ENCODE measurements at regions not wholly inside any gene's neighbourhood (a gene's known extent, or its start where the extent isn't known, plus 50 kb on each side); places are given as distances from the start of the nearest gene placed in this dataset.
"Not testable (repeated sequence)": the region's sequence is repeated elsewhere in the genome, so short reads cannot be mapped to it uniquely, and the experiment has no call there.

GRCh38 chr13:34376483-34376882 is 558.5 kb downstream of the RFC3 start:
- DNase-seq, result no peak

DNA sequence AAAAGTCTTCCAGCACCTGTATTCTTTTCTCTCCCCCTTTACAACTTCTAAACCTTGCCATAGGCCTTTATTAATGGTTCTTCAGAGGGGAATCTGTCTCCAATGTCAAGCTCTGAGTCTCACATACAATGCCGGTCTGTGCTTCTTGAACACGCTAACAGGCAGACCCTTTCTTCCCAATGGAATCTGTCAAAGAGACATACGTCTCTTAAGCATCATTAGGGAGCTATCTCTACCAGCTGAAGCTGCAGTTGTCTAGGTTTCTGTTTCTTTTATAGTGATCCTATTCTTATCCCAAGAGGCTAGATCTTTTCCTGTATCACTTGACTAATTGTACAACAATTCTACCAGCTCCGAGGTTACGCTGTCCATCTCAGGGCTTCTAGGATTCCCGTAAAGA is 560.8 kb upstream of the NBEA start:
- DNase-seq, result no peak

- DNase-seq, result no peak
These were observed 558.3 kb upstream of the NBEA start for GRCh38 chr13:34383728-34384127.

DNA sequence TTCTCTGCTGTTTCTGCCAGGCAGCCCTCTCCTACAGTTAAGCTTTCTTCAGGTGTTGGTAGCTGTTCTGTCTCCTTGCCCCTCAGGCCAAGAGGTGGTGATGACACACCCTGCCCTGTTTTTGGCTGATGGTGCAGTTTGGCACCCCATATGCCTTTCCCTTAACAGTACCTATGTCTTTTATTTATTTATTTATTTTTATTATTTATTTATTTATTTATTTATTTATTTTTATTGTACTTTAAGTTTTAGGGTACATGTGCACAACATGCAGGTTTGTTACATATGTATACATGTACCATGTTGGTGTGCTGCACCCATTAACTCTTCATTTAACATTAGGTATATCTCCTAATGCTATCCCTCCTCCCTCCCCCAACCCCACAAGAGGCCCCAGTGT is 555.8 kb upstream of the NBEA start:
- DNase-seq, result not testable (repeated sequence)

DNA sequence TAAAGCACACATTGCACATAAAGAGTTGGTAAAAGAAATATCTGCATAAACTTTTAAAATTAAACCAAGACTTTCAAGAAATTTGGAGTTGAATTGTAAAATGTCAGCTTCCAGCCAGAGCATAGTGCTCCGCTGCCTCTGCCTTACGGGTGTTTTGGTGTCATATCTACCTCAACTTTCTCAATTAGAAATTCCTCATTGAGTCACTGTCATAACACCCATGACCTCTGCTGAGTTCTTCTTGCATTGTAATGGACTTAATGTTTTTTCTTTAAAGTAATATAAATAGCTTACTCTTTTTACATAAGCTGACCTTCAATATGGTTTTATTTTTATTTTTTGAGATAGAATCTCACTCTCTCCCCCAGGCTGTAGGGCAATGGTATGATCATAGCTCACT is 551.0 kb upstream of the NBEA start:
- DNase-seq, result no peak

DNA sequence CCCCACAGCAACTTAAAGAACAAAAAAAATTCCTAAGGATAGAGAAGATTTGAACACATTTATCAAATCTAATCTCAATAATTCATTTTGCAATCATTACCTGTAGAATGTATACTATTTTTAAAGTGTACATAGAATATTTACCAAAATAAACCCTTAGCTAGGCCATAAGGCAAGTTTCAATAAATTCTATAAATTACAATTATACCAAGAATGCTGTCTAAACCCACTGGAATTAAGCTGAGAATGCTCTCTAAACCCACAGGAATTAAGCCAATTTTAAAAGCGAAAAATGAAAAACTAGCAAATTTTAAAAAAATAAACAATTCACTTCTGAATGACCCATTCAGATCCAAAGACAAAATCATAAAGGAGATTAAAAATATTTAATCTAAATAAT is 540.4 kb upstream of the NBEA start:
- no peak for DNase-seq

GRCh38 chr13:34405410-34406181 is 536.5 kb upstream of the NBEA start:
- no peak for DNase-seq

DNA sequence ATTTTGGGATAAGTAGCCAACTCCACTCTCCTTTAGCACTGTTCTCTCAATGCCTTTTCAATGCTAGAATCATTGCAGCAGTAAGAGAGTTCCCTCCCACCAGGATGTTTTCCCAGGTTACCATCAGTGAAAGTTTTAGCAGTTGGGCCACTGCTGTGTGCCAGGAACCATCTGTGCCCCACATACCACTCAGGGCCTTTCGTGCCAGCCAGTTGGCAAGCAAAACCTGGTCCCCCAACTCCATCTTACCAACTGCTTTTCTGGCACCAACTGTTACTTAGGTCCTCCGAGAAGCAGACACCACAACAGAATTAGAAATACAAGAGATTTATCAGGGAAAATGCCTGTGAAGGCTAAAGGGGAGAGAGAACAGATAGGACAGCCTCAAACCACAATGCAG is 533.4 kb upstream of the NBEA start:
- DNase-seq, result no peak

DNA sequence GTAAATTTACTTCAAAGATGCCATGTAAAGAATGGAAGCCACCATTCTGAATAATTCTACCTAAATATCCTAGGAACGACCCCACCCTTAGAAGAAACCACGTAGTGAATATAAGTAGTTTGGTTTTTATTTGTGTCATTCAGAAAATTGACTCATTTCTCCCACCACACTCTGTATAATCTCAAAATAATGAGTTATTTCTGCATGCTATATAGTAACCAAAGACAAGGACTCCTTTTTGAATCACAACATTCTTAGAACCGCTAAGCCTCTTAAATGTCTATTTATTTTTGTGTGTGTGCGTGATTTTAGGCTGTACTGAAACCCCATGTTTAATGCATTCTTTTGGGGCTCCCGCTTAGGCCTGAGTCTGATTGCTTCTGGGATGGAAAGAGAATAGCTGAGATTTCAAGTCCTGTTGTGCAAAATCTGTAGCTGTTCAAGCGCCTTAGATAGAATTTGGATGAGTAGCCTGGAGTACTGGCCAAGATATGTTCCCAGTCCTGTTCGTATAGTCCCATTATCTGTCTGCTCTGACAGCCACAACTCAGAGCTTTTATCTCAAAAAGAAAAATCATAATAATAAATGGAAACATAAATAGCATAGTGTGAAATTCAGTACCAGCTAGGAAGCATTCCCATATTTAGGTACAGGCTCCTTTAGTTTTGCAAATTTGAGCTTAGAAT is 532.4 kb upstream of the NBEA start:
- DNase-seq, result no peak

DNA sequence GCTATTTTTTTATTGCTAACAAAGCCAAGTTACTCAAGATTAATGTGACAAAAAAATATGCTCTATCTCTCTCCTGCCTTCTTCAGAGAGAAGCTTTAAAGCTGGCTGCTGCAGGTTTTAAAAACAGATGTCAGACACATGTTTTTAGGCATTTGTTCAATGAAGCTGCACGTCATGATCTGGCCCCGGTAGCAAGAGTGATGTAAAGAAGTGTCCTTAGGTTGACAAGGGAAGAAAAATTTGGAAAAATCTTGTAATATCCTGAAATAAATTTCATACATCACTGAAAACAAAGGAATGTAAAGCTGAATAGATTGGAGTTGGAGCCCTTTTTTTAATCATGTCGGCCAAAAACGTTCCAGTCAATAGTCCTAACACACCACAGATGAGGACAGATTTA is 531.4 kb upstream of the NBEA start:
- DNase-seq, result no peak

GRCh38 chr13:34411177-34411576 is 530.9 kb upstream of the NBEA start:
- DNase-seq, result no peak

DNA sequence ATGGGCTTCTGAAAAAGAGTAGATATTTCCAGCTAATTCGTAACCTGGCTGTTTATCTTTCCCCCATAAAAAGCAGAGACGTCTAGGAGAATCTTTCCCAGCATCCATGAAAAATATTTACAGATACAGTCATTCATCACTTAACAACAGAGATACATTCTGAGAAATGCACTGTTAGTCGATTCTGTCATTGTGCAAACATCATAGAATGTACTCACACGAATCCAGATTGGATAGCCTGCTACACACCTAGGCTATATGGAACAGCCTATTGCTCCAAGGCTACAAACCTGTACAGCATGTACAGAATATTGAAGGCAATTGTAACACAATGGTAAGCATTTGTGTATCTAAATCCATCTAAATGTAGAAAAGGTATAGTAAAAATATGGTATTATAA is 530.2 kb upstream of the NBEA start:
- DNase-seq, result no peak

GRCh38 chr13:34412295-34412694 is 529.8 kb upstream of the NBEA start:
- no peak for DNase-seq

- no peak for DNase-seq
These were observed 529.2 kb upstream of the NBEA start for GRCh38 chr13:34412817-34413375.

GRCh38 chr13:34413538-34414210 is 528.4 kb upstream of the NBEA start:
- no peak for DNase-seq

DNA sequence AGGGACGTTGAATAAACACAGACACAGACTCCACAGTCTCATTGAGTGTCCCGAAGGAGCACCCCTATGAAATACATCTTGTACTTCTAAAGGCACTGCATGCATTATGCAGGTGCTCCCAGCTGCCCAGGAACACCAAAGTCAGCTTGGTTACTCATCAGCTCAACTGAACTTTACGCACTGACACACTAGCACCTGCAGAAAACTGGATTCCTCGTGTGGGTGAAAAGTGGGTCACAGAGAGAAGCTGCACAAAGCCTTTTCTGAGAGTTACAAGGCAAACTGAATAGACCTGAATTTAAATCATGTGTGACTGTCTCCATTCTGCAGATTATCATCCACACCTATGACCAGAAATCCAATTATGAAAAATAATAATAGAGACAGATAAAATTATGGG is 527.5 kb upstream of the NBEA start:
- DNase-seq, result no peak

DNA sequence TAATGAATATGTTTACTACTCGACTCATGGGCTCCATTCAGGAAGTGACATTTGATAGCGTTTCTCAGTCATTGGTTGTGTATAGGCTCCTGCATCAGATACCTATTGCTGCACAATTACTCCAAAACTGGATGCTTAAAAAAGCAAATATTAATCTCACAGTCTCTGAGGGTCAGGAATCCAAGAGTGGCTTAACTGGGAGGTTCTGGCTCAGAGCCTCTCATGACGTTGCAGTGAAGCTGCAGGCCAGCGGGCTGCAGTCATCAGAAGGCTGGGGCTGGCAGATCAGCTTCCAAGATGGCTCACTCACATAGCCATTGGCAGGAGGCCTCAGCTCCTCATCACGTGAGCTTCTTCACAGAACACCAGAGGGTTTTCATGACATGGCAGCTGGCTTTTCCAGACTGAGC is 525.1 kb upstream of the NBEA start:
- no peak for DNase-seq

- DNase-seq, result no peak
These were observed 524.2 kb upstream of the NBEA start for GRCh38 chr13:34417896-34418295.

DNA sequence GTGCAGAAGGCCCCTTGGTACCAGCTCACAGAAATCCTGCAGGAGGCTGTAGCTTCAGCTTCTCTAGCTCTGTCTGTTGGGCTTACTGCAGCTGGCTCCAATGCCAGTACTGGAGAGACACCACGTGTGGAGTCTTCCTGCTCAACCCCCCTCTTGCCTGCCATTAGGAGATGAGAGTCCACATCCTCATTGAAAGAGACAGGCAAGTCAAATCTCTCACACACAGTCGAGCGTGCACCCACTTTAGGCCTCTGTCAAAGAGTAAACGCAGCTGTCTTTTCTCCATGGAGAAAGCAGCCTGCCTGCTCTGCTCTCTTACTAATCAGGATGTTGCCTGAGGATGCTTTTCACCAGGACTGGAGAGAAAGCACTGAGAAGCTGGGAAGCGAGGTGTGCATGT is 523.0 kb upstream of the NBEA start:
- DNase-seq, result no peak

GRCh38 chr13:34419755-34420154 is 522.3 kb upstream of the NBEA start:
- no peak for DNase-seq

DNA sequence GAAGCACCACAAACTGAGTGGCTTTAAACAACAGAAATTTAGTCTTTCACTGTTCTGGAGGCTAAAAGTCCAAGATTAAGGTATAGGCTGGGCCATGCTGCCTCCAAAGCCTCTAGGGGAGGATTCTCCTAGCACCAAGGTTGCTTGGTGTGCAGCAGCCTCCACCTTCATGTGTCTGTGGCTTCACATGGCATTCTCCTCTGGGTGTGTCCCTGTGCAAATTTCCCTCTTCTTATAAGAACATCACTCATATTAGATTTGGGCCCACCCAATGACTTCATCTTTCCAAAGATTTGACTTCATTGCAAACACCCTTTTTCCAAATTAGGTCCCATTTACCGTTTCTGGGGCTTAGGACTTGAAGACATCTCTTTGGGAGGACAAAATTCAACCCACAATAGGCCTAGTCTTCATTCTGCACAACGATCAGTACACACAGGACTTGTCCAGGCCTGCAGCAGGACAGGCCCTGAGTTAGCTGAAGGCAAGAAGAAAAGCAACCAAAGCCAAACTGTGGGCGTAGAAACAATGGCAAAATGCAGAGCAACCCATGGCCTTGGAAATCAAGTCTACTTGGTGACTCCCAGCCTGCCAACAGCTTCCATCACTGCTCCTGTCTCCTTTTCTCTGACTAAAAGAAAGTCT is 521.2 kb upstream of the NBEA start:
- no peak for DNase-seq

DNA sequence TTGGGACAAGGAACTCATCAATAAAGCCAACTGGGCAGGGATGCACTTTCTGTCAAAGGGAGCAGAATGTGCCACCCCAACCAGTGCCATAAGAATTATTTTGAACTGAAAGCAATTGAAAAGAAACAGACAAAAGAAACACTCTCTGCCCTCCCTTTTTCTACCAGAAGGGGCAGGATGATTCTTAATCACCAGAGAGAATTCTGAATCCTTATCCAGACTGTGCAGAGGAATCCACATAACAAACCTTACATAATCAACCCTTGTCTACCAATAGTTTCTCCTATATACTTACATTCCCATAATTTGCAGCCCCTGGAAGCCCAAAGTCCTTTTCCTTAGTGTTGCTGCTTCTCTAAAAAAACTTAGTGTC is 520.7 kb upstream of the NBEA start:
- DNase-seq, result no peak

DNA sequence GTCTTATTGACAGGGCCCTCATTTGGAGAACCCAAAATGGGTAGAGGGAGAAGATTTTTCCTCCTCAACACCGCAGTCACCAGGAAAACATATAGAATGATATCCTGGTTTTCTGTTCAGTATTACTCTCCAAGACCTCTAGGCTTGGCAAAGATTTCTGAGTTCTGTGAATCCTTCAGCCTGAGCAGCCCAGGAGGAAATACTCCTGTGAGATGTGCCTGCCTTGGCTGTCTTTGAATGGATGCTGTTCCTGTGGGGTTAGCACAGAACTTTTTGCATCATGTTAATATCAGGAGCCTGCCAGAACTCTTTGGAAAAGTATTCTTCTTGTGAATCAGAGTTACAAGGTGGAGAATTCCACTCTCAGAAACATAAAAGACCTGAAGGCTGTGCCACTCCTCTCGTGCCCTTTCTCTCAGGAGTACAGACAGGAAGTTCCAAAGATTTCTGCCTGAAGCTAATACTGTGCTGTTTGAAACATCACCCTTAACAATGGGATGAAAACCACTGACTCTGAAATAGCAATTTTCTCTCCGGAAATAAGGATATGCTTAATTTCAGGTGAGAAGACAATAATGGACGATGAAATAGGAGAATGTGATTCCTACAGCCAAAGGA is 520.1 kb upstream of the NBEA start:
- DNase-seq, result no peak

All from hematopoietic multipotent progenitor cell treated with erythropoietin and hydrocortisone succinate and interleukin-3 and kit ligand, for 4 days (in vitro differentiated cells).